Ovary (tissue), 3 donors: ENCODE measurements at regions not wholly inside any gene's neighbourhood (a gene's known extent, or its start where the extent isn't known, plus 50 kb on each side); places are given as distances from the start of the nearest gene placed in this dataset.

Experiments used
- POLR2A ChIP-seq: fragments of 450-650 bp; IDR thresholded peaks from one replicate; pipeline ENCODE4 v1.6.1; 2017; ENCODE audit warnings: antibody characterized with exemption, mild to moderate bottlenecking, moderate library complexity
- TF ChIP-seq, protein P1 (sequence below), 3 donors: fragments of 450-650 bp in 2 of 3; fragments of 200-600 bp in 1 of 3; IDR thresholded peaks; one replicate each; pipeline versions ENCODE4 v1.5.1 to v1.8.0; 2016 to 2022; ENCODE audit warnings: antibody characterized with exemption in 3 of 3, mild to moderate bottlenecking in 1 of 3
- donor health status: DM: no; HTN: no; CAD: no.

DNA sequence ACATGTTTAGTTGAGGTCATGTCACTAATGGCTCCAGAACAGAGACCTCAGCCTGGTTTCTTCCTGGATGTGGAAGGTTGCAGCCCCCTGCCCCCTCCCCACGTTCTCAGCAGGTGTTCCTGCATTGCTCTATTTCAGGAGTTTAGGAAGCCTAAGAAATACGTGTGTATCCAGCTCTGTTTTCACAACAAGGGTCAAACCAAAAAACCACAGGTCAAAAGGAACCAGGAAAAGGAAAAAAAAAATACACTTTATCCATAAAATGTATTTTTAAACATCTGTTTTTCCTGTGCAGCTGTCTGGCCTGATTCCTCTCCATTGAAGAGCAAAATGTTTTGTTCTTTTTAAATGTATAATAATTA is 107.9 kb upstream of the PLEKHG1 start:
- TF ChIP-seq, protein P1, sequence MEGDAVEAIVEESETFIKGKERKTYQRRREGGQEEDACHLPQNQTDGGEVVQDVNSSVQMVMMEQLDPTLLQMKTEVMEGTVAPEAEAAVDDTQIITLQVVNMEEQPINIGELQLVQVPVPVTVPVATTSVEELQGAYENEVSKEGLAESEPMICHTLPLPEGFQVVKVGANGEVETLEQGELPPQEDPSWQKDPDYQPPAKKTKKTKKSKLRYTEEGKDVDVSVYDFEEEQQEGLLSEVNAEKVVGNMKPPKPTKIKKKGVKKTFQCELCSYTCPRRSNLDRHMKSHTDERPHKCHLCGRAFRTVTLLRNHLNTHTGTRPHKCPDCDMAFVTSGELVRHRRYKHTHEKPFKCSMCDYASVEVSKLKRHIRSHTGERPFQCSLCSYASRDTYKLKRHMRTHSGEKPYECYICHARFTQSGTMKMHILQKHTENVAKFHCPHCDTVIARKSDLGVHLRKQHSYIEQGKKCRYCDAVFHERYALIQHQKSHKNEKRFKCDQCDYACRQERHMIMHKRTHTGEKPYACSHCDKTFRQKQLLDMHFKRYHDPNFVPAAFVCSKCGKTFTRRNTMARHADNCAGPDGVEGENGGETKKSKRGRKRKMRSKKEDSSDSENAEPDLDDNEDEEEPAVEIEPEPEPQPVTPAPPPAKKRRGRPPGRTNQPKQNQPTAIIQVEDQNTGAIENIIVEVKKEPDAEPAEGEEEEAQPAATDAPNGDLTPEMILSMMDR (IDR thresholded peaks at IDR 0.05), result no peak
- TF ChIP-seq POLR2A, result no peak
